Activated naive CD8-positive, alpha-beta T cell (primary cell): ENCODE measurements at regions not wholly inside any gene's neighbourhood (a gene's known extent, or its start where the extent isn't known, plus 50 kb on each side); places are given as distances from the start of the nearest gene placed in this dataset.

Experiments used
- H3K27ac Mint-ChIP-seq: one replicate; pipeline ENCODE4 v1.8.0; 2021; ENCODE audit warnings: mixed read lengths
- H3K27me3 Mint-ChIP-seq: one replicate; pipeline ENCODE4 v1.8.0; 2021; ENCODE audit warnings: mixed read lengths
- H3K36me3 Mint-ChIP-seq: one replicate; pipeline ENCODE4 v1.8.0; 2021; ENCODE audit warnings: mixed read lengths
- H3K4me1 Mint-ChIP-seq: one replicate; pipeline ENCODE4 v1.8.0; 2021; ENCODE audit warnings: low read depth, mixed read lengths
- H3K4me3 Mint-ChIP-seq: one replicate; pipeline ENCODE4 v1.8.0; 2021; ENCODE audit warnings: mild to moderate bottlenecking, mixed read lengths
- H3K9me3 Mint-ChIP-seq: one replicate; pipeline ENCODE4 v1.8.0; 2021; ENCODE audit warnings: low read depth, mixed read lengths

GRCh38 chrX:39973810-39974209 is 123.9 kb downstream of the BCOR start:
- Mint-ChIP-seq H3K4me1 (peaks cover 15% of the 10 kb centered on the region), H3K9me3 (no peaks in the 10 kb centered on the region), H3K36me3 (peaks cover 4% of the 10 kb centered on the region), H3K27ac (no peak overlapping the region), H3K4me3 (no peak overlapping the region), H3K27me3 (no peaks in the 10 kb centered on the region)

DNA sequence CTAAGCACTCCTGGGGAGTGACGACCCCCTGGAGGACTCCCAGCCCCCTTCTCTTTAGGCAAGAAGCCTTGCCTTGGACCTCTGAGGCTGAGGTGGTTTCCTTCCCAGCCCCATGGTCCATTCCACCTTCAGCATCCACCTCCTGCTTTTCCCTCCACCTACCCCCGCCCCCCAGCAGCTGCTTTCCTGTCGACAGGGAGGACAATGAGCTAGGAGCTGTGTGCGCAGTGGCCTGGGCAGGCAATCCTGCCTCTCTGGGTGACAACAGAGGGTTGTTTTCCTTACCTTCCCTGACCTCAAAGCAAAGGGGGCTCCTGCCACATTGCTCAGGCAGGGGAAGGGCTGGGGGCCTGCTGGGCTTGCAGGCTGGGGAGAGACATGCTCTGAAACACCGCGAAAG is 123.5 kb downstream of the BCOR start:
- Mint-ChIP-seq H3K27ac (no peak overlapping the region), H3K4me1 (peaks cover 11% of the 10 kb centered on the region), H3K4me3 (no peak overlapping the region), H3K27me3 (no peaks in the 10 kb centered on the region), H3K9me3 (no peaks in the 10 kb centered on the region), H3K36me3 (peaks cover 4% of the 10 kb centered on the region)

DNA sequence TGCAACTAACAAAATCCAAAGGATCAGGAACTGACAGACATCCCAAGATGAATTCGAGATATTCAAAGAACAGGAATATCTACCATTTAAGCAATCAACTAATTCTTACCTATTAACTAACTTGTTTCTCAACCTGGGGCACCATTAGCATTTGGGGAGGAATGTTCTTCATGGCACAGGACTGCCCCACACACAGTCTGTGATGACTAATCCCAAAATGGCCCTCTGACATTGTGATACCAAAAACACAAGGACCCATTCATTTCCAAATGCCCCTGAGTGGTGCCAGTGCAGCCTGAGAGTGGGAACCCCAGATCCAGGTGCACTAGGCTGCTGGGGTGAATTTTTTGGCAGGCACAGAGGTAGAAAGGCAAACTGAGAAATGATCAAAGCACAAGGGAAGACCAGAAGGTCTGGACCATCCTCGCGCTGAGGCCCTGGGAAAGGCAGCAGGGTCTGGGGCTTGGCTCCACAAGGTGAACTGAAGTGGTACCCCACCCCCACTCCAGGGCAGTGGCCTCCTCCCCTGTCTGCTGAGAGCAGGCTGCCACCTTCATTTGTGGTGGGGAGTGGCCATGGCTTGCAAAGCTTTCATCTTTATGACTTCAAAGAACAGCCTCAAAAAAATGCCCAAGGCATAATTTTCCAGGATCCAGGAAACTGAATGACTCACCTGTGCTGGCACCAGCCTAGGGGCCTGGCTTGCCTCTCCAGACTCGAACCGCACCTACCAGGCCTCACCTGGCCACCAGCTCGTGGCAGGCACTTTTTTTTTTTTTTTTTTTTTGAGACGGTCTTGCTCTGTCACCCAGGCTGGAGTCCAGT is 122.4 kb downstream of the BCOR start:
- no peaks in the 10 kb centered on the region for H3K27me3 Mint-ChIP-seq
- no peak overlapping the region for H3K27ac Mint-ChIP-seq
- H3K9me3 Mint-ChIP-seq: no peaks in the 10 kb centered on the region
- peaks cover 4% of the 10 kb centered on the region for H3K36me3 Mint-ChIP-seq
- peaks cover 8% of the 10 kb centered on the region for H3K4me1 Mint-ChIP-seq
- H3K4me3 Mint-ChIP-seq: no peak overlapping the region

GRCh38 chrX:39981946-39982345 is 115.8 kb downstream of the BCOR start:
- H3K4me3 Mint-ChIP-seq: no peak overlapping the region
- H3K4me1 Mint-ChIP-seq: peaks cover 4% of the 10 kb centered on the region
- H3K36me3 Mint-ChIP-seq: no peaks in the 10 kb centered on the region
- no peak overlapping the region for H3K27ac Mint-ChIP-seq
- no peaks in the 10 kb centered on the region for H3K9me3 Mint-ChIP-seq
- H3K27me3 Mint-ChIP-seq: no peaks in the 10 kb centered on the region

DNA sequence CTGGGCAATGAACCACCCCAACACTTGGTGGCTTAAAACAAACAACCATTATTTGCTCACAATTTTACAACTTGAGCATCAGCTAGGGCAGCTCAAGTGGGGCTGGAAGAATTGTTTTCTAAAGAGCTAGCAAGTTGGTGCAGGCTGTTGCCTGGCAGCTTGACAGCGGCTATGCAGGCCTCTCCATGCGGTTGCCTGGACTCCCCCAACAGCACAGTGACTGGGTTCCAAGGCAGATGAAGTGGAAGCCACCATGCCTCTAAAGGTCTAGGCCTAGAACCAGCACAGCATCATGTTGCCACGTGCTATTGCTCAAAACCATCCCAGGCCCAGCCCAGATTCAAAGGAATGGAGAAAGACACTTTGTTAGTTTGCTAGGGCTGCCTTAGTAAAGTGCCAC is 114.8 kb downstream of the BCOR start:
- no peak overlapping the region for H3K4me3 Mint-ChIP-seq
- no peaks in the 10 kb centered on the region for H3K36me3 Mint-ChIP-seq
- H3K9me3 Mint-ChIP-seq: no peaks in the 10 kb centered on the region
- no peaks in the 10 kb centered on the region for H3K27me3 Mint-ChIP-seq
- no peak overlapping the region for H3K27ac Mint-ChIP-seq
- peaks cover 3% of the 10 kb centered on the region for H3K4me1 Mint-ChIP-seq

- Mint-ChIP-seq H3K27me3 (no peaks in the 10 kb centered on the region), H3K4me3 (no peak overlapping the region), H3K4me1 (no peaks in the 10 kb centered on the region), H3K27ac (no peak overlapping the region), H3K36me3 (no peaks in the 10 kb centered on the region), H3K9me3 (no peaks in the 10 kb centered on the region)
These were observed 114.0 kb downstream of the BCOR start for GRCh38 chrX:39983715-39984114.

GRCh38 chrX:39984191-39984956 is 113.4 kb downstream of the BCOR start:
- Mint-ChIP-seq H3K9me3 (no peaks in the 10 kb centered on the region), H3K36me3 (no peaks in the 10 kb centered on the region)

GRCh38 chrX:39985071-39985470 is 112.7 kb downstream of the BCOR start:
- H3K4me3 Mint-ChIP-seq: no peak overlapping the region
- H3K27ac Mint-ChIP-seq: no peak overlapping the region
- no peaks in the 10 kb centered on the region for H3K36me3 Mint-ChIP-seq
- no peaks in the 10 kb centered on the region for H3K4me1 Mint-ChIP-seq
- H3K9me3 Mint-ChIP-seq: no peaks in the 10 kb centered on the region
- no peaks in the 10 kb centered on the region for H3K27me3 Mint-ChIP-seq

More at GRCh38 chrX:39984191-39984956, 113.4 kb downstream of the BCOR start:
- Mint-ChIP-seq H3K4me1 (no peaks in the 10 kb centered on the region), H3K27ac (no peak overlapping the region), H3K27me3 (no peaks in the 10 kb centered on the region), H3K4me3 (no peak overlapping the region)

- H3K9me3 Mint-ChIP-seq: no peaks in the 10 kb centered on the region
- no peak overlapping the region for H3K4me3 Mint-ChIP-seq
- no peak overlapping the region for H3K27ac Mint-ChIP-seq
- H3K27me3 Mint-ChIP-seq: no peaks in the 10 kb centered on the region
- no peaks in the 10 kb centered on the region for H3K4me1 Mint-ChIP-seq
- no peaks in the 10 kb centered on the region for H3K36me3 Mint-ChIP-seq
These were observed 112.2 kb downstream of the BCOR start for GRCh38 chrX:39985551-39985950.

DNA sequence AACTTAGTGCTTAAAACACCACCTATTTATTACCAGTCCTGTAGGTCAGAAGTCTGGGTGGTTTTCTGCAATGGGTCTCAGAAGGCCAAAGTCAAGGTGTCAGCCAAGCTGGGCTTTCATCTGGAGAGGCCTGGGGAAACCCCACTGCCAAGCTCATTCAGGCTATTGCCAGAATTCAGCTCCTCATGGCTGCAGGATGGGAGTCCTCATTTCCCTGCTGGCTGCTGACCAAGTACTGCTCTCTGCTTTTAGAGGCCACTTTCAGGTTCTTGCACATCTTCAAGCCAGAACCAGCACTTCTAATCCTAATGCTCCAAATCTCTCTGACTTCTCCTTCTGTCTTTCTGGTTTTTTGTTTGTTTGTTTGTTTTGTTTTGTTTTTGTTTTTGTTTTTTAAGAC is 109.3 kb downstream of the BCOR start:
- Mint-ChIP-seq H3K4me1 (no peaks in the 10 kb centered on the region), H3K27me3 (no peaks in the 10 kb centered on the region), H3K27ac (no peak overlapping the region), H3K9me3 (no peaks in the 10 kb centered on the region), H3K36me3 (no peaks in the 10 kb centered on the region), H3K4me3 (no peak overlapping the region)

- no peaks in the 10 kb centered on the region for H3K36me3 Mint-ChIP-seq
These were observed 107.4 kb downstream of the BCOR start for GRCh38 chrX:39990388-39990787.

GRCh38 chrX:39992300-39992699 is 105.5 kb downstream of the BCOR start:
- Mint-ChIP-seq H3K4me3 (no peak overlapping the region), H3K9me3 (no peaks in the 10 kb centered on the region), H3K36me3 (no peaks in the 10 kb centered on the region), H3K27me3 (no peaks in the 10 kb centered on the region), H3K4me1 (no peaks in the 10 kb centered on the region), H3K27ac (no peak overlapping the region)

More at GRCh38 chrX:39990388-39990787, 107.4 kb downstream of the BCOR start:
- Mint-ChIP-seq H3K4me1 (no peaks in the 10 kb centered on the region), H3K4me3 (no peak overlapping the region), H3K27me3 (no peaks in the 10 kb centered on the region), H3K27ac (no peak overlapping the region), H3K9me3 (no peaks in the 10 kb centered on the region)

- no peaks in the 10 kb centered on the region for H3K4me1 Mint-ChIP-seq
- no peak overlapping the region for H3K27ac Mint-ChIP-seq
- no peaks in the 10 kb centered on the region for H3K9me3 Mint-ChIP-seq
- H3K36me3 Mint-ChIP-seq: no peaks in the 10 kb centered on the region
- H3K4me3 Mint-ChIP-seq: no peak overlapping the region
- H3K27me3 Mint-ChIP-seq: no peaks in the 10 kb centered on the region
These were observed 102.3 kb downstream of the BCOR start for GRCh38 chrX:39995457-39995856.

DNA sequence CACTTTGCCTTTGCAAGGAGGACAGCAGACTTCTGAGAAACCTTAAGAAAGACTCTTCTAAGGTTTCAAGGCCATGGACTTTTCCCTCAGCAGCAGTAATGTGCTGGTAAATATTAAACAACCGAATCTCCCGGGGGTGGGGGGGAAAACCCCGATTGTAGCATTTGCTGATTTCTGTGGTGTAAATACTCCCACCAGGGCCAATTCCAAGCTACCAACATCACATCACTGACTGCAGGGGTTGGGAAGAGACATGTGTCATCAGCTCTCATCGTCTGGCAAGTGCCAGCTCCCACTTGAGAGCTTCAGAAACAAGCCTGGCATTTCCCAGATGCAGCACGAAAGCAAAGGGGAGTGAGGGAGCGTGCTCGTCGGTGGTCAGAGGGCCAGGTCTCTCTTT is 101.2 kb downstream of the BCOR start:
- Mint-ChIP-seq H3K9me3 (no peaks in the 10 kb centered on the region), H3K4me1 (no peaks in the 10 kb centered on the region), H3K36me3 (no peaks in the 10 kb centered on the region), H3K4me3 (no peak overlapping the region), H3K27me3 (no peaks in the 10 kb centered on the region), H3K27ac (no peak overlapping the region)

GRCh38 chrX:39998636-39999406 is 98.9 kb downstream of the BCOR start:
- Mint-ChIP-seq H3K27me3 (no peaks in the 10 kb centered on the region), H3K27ac (no peak overlapping the region), H3K9me3 (no peaks in the 10 kb centered on the region), H3K4me1 (no peaks in the 10 kb centered on the region), H3K4me3 (no peak overlapping the region), H3K36me3 (no peaks in the 10 kb centered on the region)
